K562 (cell line): ENCODE measurements at regions not wholly inside any gene's neighbourhood (a gene's known extent, or its start where the extent isn't known, plus 50 kb on each side); places are given as distances from the start of the nearest gene placed in this dataset.

ENCODE experiments used
- ATAC-seq: fragments of 200-7000 bp; cut with Tn5 transposase; 3 replicates; pipeline ENCODE4 v1.9.1; 2020; ENCODE audit warnings: moderate library complexity
- BruUV-seq: library from RNA; stranded (reverse); fragments of 400-500 nt; replicated peaks from 2 replicates; lab custom pipeline; 2021; lab: Mats Ljungman, UMichigan
- CTCF ChIA-PET: fragments of 300-600 bp; formaldehyde crosslinking; extraction: SDS; loops from one replicate; lab custom pipeline; 2021; ENCODE audit warnings: low intra/inter-chr PET ratio; lab: Yijun Ruan, JAX
- POLR2A ChIA-PET: fragments of 300-600, 350-650 bp; sonication (Branson Sonifier 250); formaldehyde crosslinking; extraction: SDS; loops from one replicate; lab custom pipeline; 2021; ENCODE audit warnings: antibody characterized with exemption, inconsistent platforms; lab: Yijun Ruan, JAX
- DNase-seq, 4 experiments: peaks; one replicate each; pipeline versions ENCODE4 v3.0.0 to v3.0.0-alpha.2; 2011 to 2018; ENCODE audit warnings: low spot score in 3 of 4, mixed read lengths in 3 of 4; ENCODE audit errors: extremely low read depth in 1 of 4
- FAIRE-seq: peaks from 2 replicates; lab custom pipeline; 2011; peaks lifted over from hg19 to GRCh38; lab: Jason Lieb, UNC
- H2AFZ ChIP-seq: 2 replicates; pipeline ENCODE4 v1.6.0; 2011; ENCODE audit warnings: low read depth, low read length, control low read depth, inconsistent platforms
- H3K27ac ChIP-seq: fragments of 200-600 bp; 3 replicates; pipeline ENCODE4 v1.8.0; 2011; ENCODE audit warnings: low read depth, mild to moderate bottlenecking, control low read depth, inconsistent platforms, low read length, moderate library complexity, mixed read lengths; ENCODE audit errors: extremely low read depth
- H3K27me3 ChIP-seq, 2 experiments: fragments of 300-600 bp in 1 of 2; 2 replicates in 1 of 2; 3 replicates in 1 of 2; pipeline versions ENCODE4 v1.6.0 to v1.8.0; 2011; ENCODE audit warnings: inconsistent platforms in 2 of 2, low read length in 2 of 2, mild to moderate bottlenecking in 1 of 2, mixed read lengths in 1 of 2, moderate library complexity in 1 of 2; ENCODE audit not compliant: control insufficient read depth in 2 of 2, insufficient read depth in 2 of 2
- H3K36me3 ChIP-seq: fragments of 300-600 bp; 3 replicates; pipeline ENCODE4 v1.8.0; 2011; ENCODE audit warnings: mild to moderate bottlenecking, low read length, inconsistent platforms; ENCODE audit not compliant: control insufficient read depth, insufficient read depth
- H3K4me1 ChIP-seq, 2 experiments: fragments of 200-600 bp in 1 of 2; replicated peaks in 1 of 2; 2 replicates in 1 of 2; 3 replicates in 1 of 2; pipeline versions ENCODE4 v1.5.1 to v1.8.0; 2011; ENCODE audit warnings: inconsistent platforms in 2 of 2, low read length in 2 of 2, mild to moderate bottlenecking in 1 of 2, mixed read lengths in 1 of 2, moderate library complexity in 1 of 2; ENCODE audit not compliant: control insufficient read depth in 2 of 2, insufficient read depth in 2 of 2
- H3K4me2 ChIP-seq: 2 replicates; pipeline ENCODE4 v1.6.1; 2011; ENCODE audit warnings: low read length, control low read depth, inconsistent platforms, mixed read lengths; ENCODE audit not compliant: insufficient read depth
- H3K4me3 ChIP-seq: fragments of 200-600 bp; sonication (generic), shearing (Covaris generic); 2 replicates; pipeline ENCODE4 v1.5.1; 2016; ENCODE audit warnings: control low read depth, inconsistent platforms
- H3K79me2 ChIP-seq: fragments of 200-600 bp; 3 replicates; pipeline ENCODE4 v1.8.0; 2011; ENCODE audit warnings: low read length, inconsistent platforms; ENCODE audit not compliant: control insufficient read depth, insufficient read depth
- H3K9ac ChIP-seq, 2 experiments: 2 replicates each; pipeline versions ENCODE4 v1.6.0 to v1.6.1; 2011; ENCODE audit warnings: low read depth in 2 of 2, low read length in 2 of 2, control low read depth in 1 of 2, inconsistent platforms in 1 of 2, mild to moderate bottlenecking in 1 of 2, mixed read lengths in 1 of 2; ENCODE audit not compliant: insufficient read depth in 1 of 2
- H3K9me1 ChIP-seq: one replicate; pipeline ENCODE4 v1.6.0; 2011; ENCODE audit warnings: inconsistent platforms, mild to moderate bottlenecking, low read length, moderate library complexity; ENCODE audit not compliant: control insufficient read depth, insufficient read depth
- H3K9me3 ChIP-seq: replicated peaks from 2 replicates; pipeline ENCODE4 v1.5.1; 2011; ENCODE audit warnings: low read depth, low read length, inconsistent platforms; ENCODE audit not compliant: control insufficient read depth, insufficient read depth
- H4K20me1 ChIP-seq: replicated peaks from 2 replicates; pipeline ENCODE4 v1.6.1; 2011; ENCODE audit warnings: low read length, inconsistent platforms, mixed read lengths; ENCODE audit not compliant: control insufficient read depth, insufficient read depth
- BRF1 ChIP-seq: IDR thresholded peaks from 3 replicates; pipeline ENCODE4 v1.6.1; 2011; ENCODE audit warnings: borderline replicate concordance, mild to moderate bottlenecking; ENCODE audit not compliant: insufficient read length; ENCODE audit errors: extremely low read depth
- CBFA2T3 ChIP-seq: fragments of 450-650 bp; IDR thresholded peaks from 2 replicates; pipeline ENCODE4 v1.6.1; 2017
- CEBPG ChIP-seq, 3 experiments: fragments of 200-800 bp in 1 of 3; sonication (Bioruptor generic) in 1 of 3; sonication (generic) in 1 of 3; formaldehyde crosslinking in 1 of 3; IDR thresholded peaks in 2 of 3; conservative IDR thresholded peaks in 1 of 3; 2 replicates each; pipeline versions ENCODE4 v1.6.1 to v1.8.0; 2016 to 2022; ENCODE audit warnings: missing compliant biosample characterization in 2 of 3, missing genetic modification characterization in 2 of 3, mild to moderate bottlenecking in 1 of 3, missing genetic modification reagents in 1 of 3
- EP300 ChIP-seq: IDR thresholded peaks from 2 replicates; pipeline ENCODE4 v1.6.1; 2012; ENCODE audit warnings: low read length, improper control_type of control experiment
- GABPA ChIP-seq: fragments of 200-800 bp; sonication (Bioruptor generic); conservative IDR thresholded peaks from 2 replicates; pipeline ENCODE4 v1.6.1; 2016; ENCODE audit warnings: low read depth, missing genetic modification characterization, missing compliant biosample characterization
- HDAC1 ChIP-seq, 2 experiments: fragments of 450-650 bp; IDR thresholded peaks; 2 replicates each; pipeline ENCODE4 v1.6.1; 2016 to 2017; ENCODE audit warnings: inconsistent platforms in 1 of 2, mild to moderate bottlenecking in 1 of 2, moderate library complexity in 1 of 2
- JUND ChIP-seq, 2 experiments: IDR thresholded peaks; 2 replicates in 1 of 2; 3 replicates in 1 of 2; pipeline ENCODE4 v1.6.1; 2011; ENCODE audit warnings: borderline replicate concordance in 2 of 2, low read depth in 2 of 2, low read length in 2 of 2, improper control_type of control experiment in 1 of 2, missing biosample characterization in 1 of 2, missing genetic modification characterization in 1 of 2, missing genetic modification reagents in 1 of 2
- KDM1A ChIP-seq, 2 experiments: fragments of 450-650 bp; IDR thresholded peaks; 2 replicates each; pipeline ENCODE4 v1.6.1; 2016; ENCODE audit warnings: mild to moderate bottlenecking in 2 of 2
- MEIS2 ChIP-seq: fragments of 450-650 bp; IDR thresholded peaks from 2 replicates; pipeline ENCODE4 v1.6.1; 2014; ENCODE audit warnings: mild to moderate bottlenecking; ENCODE audit not compliant: partially characterized antibody
- RBBP5 ChIP-seq: fragments of 200-600 bp; sonication (generic); IDR thresholded peaks from 2 replicates; pipeline ENCODE4 v1.6.1; 2012; ENCODE audit warnings: borderline replicate concordance, mild to moderate bottlenecking, low read length, control low read depth, inconsistent platforms; ENCODE audit not compliant: insufficient read depth, poor library complexity, severe bottlenecking
- RCOR1 ChIP-seq, 2 experiments: IDR thresholded peaks; 2 replicates each; pipeline ENCODE4 v1.6.1; 2012; ENCODE audit warnings: low read depth in 2 of 2, low read length in 2 of 2, borderline replicate concordance in 1 of 2, improper control_type of control experiment in 1 of 2
- SPI1 ChIP-seq: IDR thresholded peaks from 2 replicates; pipeline ENCODE4 v1.6.1; 2011; ENCODE audit warnings: low read depth, low read length, control low read depth, borderline replicate concordance
- TEAD4 ChIP-seq, 2 experiments: sonication (generic) in 1 of 2; formaldehyde crosslinking in 1 of 2; IDR thresholded peaks; 2 replicates each; pipeline versions ENCODE4 v1.6.1 to v1.8.0; 2012 to 2022; ENCODE audit warnings: borderline replicate concordance in 1 of 2, inconsistent platforms in 1 of 2, low read length in 1 of 2, mild to moderate bottlenecking in 1 of 2, missing genetic modification reagents in 1 of 2
- ZNF77 ChIP-seq: fragments of 250-450 bp; sonication (Bioruptor Pico); IDR thresholded peaks from 2 replicates; pipeline ENCODE4 v1.5.0; 2020
- WGBS: fragments of 100-300 bp; shearing (Covaris generic); methylation state at CpG from one replicate; pipeline ENCODE4 v1.1.6; 2016; ENCODE audit warnings: low coverage, mixed read lengths; ENCODE audit not compliant: insufficient coverage; ENCODE audit errors: missing lambda C conversion rate; 5-methylcytosine and 5-hydroxymethylcytosine counted together
- in situ Hi-C: fragments of 300-500 bp; cut with MboI; formaldehyde crosslinking; loops from 4 replicates; pipeline ENCODE4 v1.15.0; 2018; ENCODE audit warnings: inconsistent platforms, mixed read lengths
- intact Hi-C: fragments of 100-400 bp; cut with micrococcal nuclease; formaldehyde crosslinking; loops from 2 replicates; pipeline ENCODE4 v1.14.2; 2022
- TF ChIP-seq, protein P1 (sequence below), 2 experiments: IDR thresholded peaks in 1 of 2; conservative IDR thresholded peaks in 1 of 2; 2 replicates each; pipeline ENCODE4 v1.6.1; 2016; ENCODE audit warnings: low read depth in 2 of 2, mild to moderate bottlenecking in 1 of 2, missing compliant biosample characterization in 1 of 2, missing genetic modification characterization in 1 of 2, moderate library complexity in 1 of 2
- TF ChIP-seq, protein P2 (sequence below): sonication (generic); formaldehyde crosslinking; IDR thresholded peaks from 2 replicates; pipeline ENCODE4 v1.8.0; 2022; ENCODE audit warnings: missing genetic modification reagents, mild to moderate bottlenecking, moderate library complexity, borderline replicate concordance

DNA sequence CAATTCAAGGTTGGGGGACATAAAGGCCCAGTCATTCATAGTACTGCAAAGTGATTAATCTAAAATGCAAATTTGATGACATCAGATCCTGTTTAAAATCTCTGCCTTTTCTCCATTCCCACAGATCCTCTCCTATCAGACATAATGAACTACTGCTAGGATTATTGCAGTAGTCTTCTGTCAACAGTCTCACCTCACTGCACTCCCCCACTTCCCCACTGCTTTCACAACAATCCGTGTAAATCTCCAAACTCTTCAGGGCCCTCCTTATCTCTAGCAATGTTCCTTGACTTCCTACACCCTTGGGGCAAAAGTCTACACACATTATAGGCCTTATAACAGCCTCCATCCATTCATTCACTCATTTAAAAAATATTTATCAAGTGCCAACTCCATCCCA lies 112.4 kb downstream of the KBTBD2 start:
- H3K4me1 ChIP-seq = peaks cover 0 to 11% of the 10 kb centered on the region in 2 experiments; a peak in 2 of 5 replicates
- no peaks in the 10 kb centered on the region for H3K9me3 ChIP-seq
- intact Hi-C loops = no loop called here
- 0% methylated on average over 1 of the region's 1 CpG for WGBS
- in situ Hi-C loops = loop anchor here (25.0 kb wide), 2 partner anchors 1042 to 1158 kb away; no protein-coding TSS in a partner anchor
- H3K4me2 ChIP-seq = no peak overlapping the region
- no peaks in the 10 kb centered on the region for H3K36me3 ChIP-seq
- no TSS peak for BruUV-seq
- H3K9ac ChIP-seq = no peak overlapping the region
- ATAC-seq (peak; percentile 67), FAIRE-seq (no peak), DNase-seq (peak in 2 of 4 experiments; percentile 19 to 42)
- peak overlapping the region; percentile 56; the same call in 1 of the 3 replicates for H3K27ac ChIP-seq
- H3K4me3 ChIP-seq = no peak overlapping the region
- no peaks in the 10 kb centered on the region for H3K27me3 ChIP-seq
- no peaks in the 10 kb centered on the region for H3K79me2 ChIP-seq
- CTCF ChIA-PET = no interaction called here
- H4K20me1 ChIP-seq = no peaks in the 10 kb centered on the region
- TF ChIP-seq HDAC1 (IDR thresholded peaks at IDR 0.05) = peak in 1 of 2 experiments; percentile 54; a peak in 2 of 4 replicates
- TF ChIP-seq CBFA2T3 = peak; percentile 30; the same call in 1 of the 2 replicates
- TF ChIP-seq SPI1 = peak; percentile 48; the same call in 1 of the 2 replicates
- TF ChIP-seq, protein P1, sequence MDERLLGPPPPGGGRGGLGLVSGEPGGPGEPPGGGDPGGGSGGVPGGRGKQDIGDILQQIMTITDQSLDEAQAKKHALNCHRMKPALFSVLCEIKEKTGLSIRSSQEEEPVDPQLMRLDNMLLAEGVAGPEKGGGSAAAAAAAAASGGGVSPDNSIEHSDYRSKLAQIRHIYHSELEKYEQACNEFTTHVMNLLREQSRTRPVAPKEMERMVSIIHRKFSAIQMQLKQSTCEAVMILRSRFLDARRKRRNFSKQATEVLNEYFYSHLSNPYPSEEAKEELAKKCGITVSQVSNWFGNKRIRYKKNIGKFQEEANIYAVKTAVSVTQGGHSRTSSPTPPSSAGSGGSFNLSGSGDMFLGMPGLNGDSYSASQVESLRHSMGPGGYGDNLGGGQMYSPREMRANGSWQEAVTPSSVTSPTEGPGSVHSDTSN (CRISPR knock-in tag; IDR thresholded peaks at IDR 0.05; ENCODE audit: low read depth) = no peak
- TF ChIP-seq, protein P1 (tag; conservative IDR thresholded peaks at IDR 0.05; ENCODE audit: low read depth) = peak; percentile 52
- peak; percentile 60 to 98; a peak in 3 of 4 replicates for TF ChIP-seq RCOR1 (IDR thresholded peaks at IDR 0.05; ENCODE audit: borderline replicate concordance in 1 of 2, low read depth in 2 of 2, low read length in 2 of 2)
- no peak for TF ChIP-seq RBBP5
- 0 out of 2 replicates have a peak, but pooled peaks have one; percentile 25 for TF ChIP-seq EP300
- TF ChIP-seq CEBPG (CRISPR knock-in tag; IDR thresholded peaks at IDR 0.05) = no peak
- TF ChIP-seq CEBPG (tag; conservative IDR thresholded peaks at IDR 0.05 in 1 of 2, IDR thresholded peaks at IDR 0.05 in 1 of 2) = peak in 1 of 2 experiments; percentile 54; a peak in 1 of 4 replicates
- TF ChIP-seq, protein P2, sequence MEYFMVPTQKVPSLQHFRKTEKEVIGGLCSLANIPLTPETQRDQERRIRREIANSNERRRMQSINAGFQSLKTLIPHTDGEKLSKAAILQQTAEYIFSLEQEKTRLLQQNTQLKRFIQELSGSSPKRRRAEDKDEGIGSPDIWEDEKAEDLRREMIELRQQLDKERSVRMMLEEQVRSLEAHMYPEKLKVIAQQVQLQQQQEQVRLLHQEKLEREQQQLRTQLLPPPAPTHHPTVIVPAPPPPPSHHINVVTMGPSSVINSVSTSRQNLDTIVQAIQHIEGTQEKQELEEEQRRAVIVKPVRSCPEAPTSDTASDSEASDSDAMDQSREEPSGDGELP (CRISPR knock-in tag) = no peak
- no peak for TF ChIP-seq BRF1
- TF ChIP-seq MEIS2 = peak; percentile 70
- peak; percentile 87 to 89 for TF ChIP-seq KDM1A (IDR thresholded peaks at IDR 0.05)
- no peak for TF ChIP-seq ZNF77
- peak; percentile 16; the same call in 1 of the 2 replicates for TF ChIP-seq TEAD4 (IDR thresholded peaks at IDR 0.05; ENCODE audit: low read length)
- no peak for TF ChIP-seq TEAD4 (CRISPR knock-in tag; IDR thresholded peaks at IDR 0.05; ENCODE audit: borderline replicate concordance)
- TF ChIP-seq JUND (IDR thresholded peaks at IDR 0.05; ENCODE audit: borderline replicate concordance, low read depth, low read length) = peak; percentile 42
- TF ChIP-seq JUND (tag; IDR thresholded peaks at IDR 0.05; ENCODE audit: borderline replicate concordance, low read depth, low read length) = no peak; the same call in 2 of the 3 replicates
- TF ChIP-seq GABPA (tag) = 0 out of 2 replicates have a peak, but pooled peaks have one; percentile 15
- no peak overlapping the region for H2AFZ ChIP-seq
- no peaks in the 10 kb centered on the region for H3K9me1 ChIP-seq
- POLR2A ChIA-PET = no interaction called here
